BJ (cell line): ENCODE measurements at regions not wholly inside any gene's neighbourhood (a gene's known extent, or its start where the extent isn't known, plus 50 kb on each side); places are given as distances from the start of the nearest gene placed in this dataset.

Experiments used
- CTCF ChIA-PET: fragments of 350-600 bp; formaldehyde crosslinking; extraction: SDS; loops from one replicate; lab custom pipeline; 2021; ENCODE audit warnings: antibody characterized with exemption, inconsistent platforms; lab: Yijun Ruan, JAX
- POLR2A ChIA-PET: fragments of 300-600 bp; sonication (Branson Sonifier 250); formaldehyde crosslinking; extraction: SDS; loops from one replicate; lab custom pipeline; 2021; ENCODE audit warnings: antibody characterized with exemption; lab: Charles Lee
- DNase-seq: peaks from one replicate; pipeline ENCODE4 v3.0.0-alpha.2; 2011; ENCODE audit warnings: low read depth
- H3K27me3 ChIP-seq: 2 replicates; pipeline ENCODE4 v1.6.0; 2011; ENCODE audit warnings: low read length; ENCODE audit not compliant: control insufficient read depth, insufficient read depth
- H3K36me3 ChIP-seq: 2 replicates; pipeline ENCODE4 v1.5.1; 2011; ENCODE audit warnings: low read length; ENCODE audit not compliant: control insufficient read depth, insufficient read depth
- H3K4me3 ChIP-seq: 2 replicates; pipeline ENCODE4 v1.5.1; 2011; ENCODE audit warnings: low read depth, mild to moderate bottlenecking, control low read depth, low read length
- TF ChIP-seq, protein P1 (sequence below): IDR thresholded peaks from 2 replicates; pipeline ENCODE4 v1.5.1; 2011; ENCODE audit warnings: low read depth, mild to moderate bottlenecking, control low read depth, inconsistent platforms, low read length, moderate library complexity; ENCODE audit not compliant: insufficient read depth

DNA sequence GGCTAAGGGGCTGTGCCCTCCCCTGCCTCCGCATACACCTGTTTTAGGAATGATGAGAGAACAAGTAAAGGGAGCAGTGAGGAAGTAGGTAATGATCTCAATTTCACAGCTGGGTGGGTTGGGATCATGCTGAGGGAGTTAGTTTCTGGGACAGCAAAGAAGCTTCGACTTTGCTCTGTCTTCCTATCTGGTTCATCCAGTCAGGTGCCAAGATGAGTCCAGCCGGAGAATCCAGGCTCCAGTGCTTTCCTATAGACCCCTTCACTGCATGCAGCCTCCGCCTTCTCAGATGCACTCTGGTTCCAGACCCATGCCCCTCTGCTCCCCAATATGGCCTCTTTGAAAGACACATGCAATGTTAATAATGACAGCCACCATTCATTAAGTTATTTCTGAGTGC, 119.1 kb upstream of the NCAM1 start:
- TF ChIP-seq, protein P1, sequence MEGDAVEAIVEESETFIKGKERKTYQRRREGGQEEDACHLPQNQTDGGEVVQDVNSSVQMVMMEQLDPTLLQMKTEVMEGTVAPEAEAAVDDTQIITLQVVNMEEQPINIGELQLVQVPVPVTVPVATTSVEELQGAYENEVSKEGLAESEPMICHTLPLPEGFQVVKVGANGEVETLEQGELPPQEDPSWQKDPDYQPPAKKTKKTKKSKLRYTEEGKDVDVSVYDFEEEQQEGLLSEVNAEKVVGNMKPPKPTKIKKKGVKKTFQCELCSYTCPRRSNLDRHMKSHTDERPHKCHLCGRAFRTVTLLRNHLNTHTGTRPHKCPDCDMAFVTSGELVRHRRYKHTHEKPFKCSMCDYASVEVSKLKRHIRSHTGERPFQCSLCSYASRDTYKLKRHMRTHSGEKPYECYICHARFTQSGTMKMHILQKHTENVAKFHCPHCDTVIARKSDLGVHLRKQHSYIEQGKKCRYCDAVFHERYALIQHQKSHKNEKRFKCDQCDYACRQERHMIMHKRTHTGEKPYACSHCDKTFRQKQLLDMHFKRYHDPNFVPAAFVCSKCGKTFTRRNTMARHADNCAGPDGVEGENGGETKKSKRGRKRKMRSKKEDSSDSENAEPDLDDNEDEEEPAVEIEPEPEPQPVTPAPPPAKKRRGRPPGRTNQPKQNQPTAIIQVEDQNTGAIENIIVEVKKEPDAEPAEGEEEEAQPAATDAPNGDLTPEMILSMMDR: no peak
- Histone ChIP-seq H3K36me3 (no peaks in the 10 kb centered on the region), H3K27me3 (no peaks in the 10 kb centered on the region), H3K4me3 (no peak overlapping the region)
- CTCF ChIA-PET: no interaction called here
- POLR2A ChIA-PET: no interaction called here
- no peak for DNase-seq

DNA sequence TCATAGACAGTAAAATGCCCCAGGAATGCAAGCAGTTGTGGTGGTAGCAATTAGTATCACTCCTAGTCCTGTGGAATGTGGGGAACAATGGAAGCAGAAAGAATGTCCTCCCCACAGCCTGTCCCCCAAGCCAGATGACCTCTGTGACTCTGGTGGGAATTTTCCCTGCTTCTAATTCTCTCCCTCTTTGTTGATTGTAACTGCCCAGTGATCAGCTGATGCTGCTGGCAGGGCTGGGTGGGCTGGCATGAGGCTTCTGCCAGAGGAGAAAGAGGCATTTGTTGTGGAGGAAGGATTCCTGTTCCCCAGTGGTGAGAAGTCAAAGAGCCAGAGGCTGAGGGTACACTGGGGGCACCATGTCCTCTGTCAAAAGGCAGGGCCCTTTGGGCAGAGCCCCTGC, 116.7 kb upstream of the NCAM1 start:
- TF ChIP-seq, protein P1: no peak
- Histone ChIP-seq H3K4me3 (no peak overlapping the region), H3K36me3 (no peaks in the 10 kb centered on the region), H3K27me3 (no peaks in the 10 kb centered on the region)
- no peak for DNase-seq
- CTCF ChIA-PET: no interaction called here
- POLR2A ChIA-PET: no interaction called here

DNA sequence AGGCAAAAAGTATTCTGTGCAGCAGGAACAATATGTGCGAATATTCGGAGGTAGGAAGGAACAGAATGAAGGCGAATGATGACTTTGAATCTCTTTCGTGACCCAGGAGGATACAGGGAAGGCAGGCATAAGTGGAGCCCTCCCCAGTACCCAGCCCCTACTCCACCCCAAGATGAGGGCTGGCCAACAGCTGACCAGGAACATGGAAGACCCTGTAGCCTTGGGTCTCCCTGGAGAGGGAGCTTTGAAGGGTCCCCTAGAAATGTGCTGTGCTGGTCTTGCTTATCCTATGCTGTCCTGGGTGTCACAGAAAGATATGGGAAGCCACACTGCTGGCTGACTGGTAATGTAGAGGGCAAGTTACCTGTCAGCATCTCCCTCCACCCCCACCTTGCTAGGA, 113.7 kb upstream of the NCAM1 start:
- H3K27me3 ChIP-seq: no peaks in the 10 kb centered on the region
- no peak overlapping the region for H3K4me3 ChIP-seq
- POLR2A ChIA-PET: no interaction called here
- H3K36me3 ChIP-seq: no peaks in the 10 kb centered on the region
- CTCF ChIA-PET: no interaction called here
- TF ChIP-seq, protein P1: no peak
- no peak for DNase-seq

DNA sequence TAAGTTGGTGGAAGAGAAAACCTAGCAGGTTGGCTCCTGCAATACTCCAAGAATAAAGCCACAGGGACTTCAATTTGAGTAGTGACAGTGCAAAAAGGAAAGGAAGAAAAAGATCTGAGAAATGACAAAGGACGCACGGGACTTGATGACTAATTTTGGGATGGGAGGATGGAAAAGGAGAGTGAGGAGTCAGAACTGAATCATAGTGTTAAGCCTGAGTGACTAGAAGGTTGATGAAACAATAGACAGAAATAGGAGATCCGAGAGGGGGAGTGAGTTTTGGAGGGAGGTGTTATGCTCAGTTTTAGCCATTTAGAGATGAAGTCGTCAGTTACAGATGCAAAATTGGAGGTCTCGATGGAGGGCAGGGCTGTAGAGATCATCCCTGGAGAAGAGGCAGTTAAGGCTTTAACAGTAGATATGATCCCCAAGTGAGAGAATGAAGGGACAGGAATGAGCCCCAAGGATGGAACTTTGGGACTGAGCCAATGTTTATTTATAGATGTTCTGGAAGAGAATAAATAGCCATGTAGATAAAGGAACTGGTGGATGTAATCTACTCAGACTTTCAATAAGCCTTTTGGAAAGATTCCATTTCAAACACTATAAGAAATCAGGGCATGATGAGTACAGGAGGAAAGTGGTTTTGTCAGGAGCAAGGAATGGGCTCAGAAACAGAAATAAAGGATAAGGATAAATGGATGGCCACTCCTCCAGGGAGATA, 108.9 kb upstream of the NCAM1 start:
- Histone ChIP-seq H3K27me3 (no peaks in the 10 kb centered on the region), H3K36me3 (no peaks in the 10 kb centered on the region), H3K4me3 (no peak overlapping the region)
- ChIA-PET POLR2A (no interaction called here), CTCF (no interaction called here)
- TF ChIP-seq, protein P1: no peak
- DNase-seq: no peak

DNA sequence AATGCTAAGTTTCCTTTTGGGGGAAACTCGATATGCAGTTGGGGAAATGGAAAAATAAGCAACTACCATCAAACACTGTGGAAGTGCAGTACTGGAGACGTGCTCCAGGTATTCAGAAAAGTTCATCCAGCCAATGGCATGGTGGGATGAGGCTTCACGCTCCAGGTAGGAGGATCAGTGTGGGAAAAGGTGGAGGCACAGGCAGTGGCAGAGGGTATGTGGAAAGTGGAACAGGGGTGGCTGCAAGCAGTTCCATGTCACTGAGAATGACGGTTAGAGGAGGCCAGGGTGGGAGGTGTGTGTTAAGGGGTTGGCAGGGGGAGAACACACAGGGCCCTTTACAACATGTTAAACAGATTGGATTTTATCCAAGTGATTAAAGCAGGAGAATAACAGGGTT, 105.1 kb upstream of the NCAM1 start:
- no peak overlapping the region for H3K4me3 ChIP-seq
- DNase-seq: no peak
- POLR2A ChIA-PET: no interaction called here
- CTCF ChIA-PET: interaction anchor here (0.6 kb wide), 1 partner anchor 190 kb away, joined by 3 read pairs; no protein-coding TSS in a partner anchor
- TF ChIP-seq, protein P1: no peak
- H3K27me3 ChIP-seq: no peaks in the 10 kb centered on the region
- no peaks in the 10 kb centered on the region for H3K36me3 ChIP-seq
